Mucosa of gallbladder (tissue), 1 donor: ENCODE measurements at regions not wholly inside any gene's neighbourhood (a gene's known extent, or its start where the extent isn't known, plus 50 kb on each side); places are given as distances from the start of the nearest gene placed in this dataset.
"Not testable (repeated sequence)": the region's sequence is repeated elsewhere in the genome, so short reads cannot be mapped to it uniquely, and the experiment has no call there.

Source experiments
- DNase-seq: peaks from one replicate; pipeline ENCODE4 v3.0.0-alpha.2; 2020; ENCODE audit warnings: low spot score
- donor health status: DM: no; HTN: no; CAD: no.

DNA sequence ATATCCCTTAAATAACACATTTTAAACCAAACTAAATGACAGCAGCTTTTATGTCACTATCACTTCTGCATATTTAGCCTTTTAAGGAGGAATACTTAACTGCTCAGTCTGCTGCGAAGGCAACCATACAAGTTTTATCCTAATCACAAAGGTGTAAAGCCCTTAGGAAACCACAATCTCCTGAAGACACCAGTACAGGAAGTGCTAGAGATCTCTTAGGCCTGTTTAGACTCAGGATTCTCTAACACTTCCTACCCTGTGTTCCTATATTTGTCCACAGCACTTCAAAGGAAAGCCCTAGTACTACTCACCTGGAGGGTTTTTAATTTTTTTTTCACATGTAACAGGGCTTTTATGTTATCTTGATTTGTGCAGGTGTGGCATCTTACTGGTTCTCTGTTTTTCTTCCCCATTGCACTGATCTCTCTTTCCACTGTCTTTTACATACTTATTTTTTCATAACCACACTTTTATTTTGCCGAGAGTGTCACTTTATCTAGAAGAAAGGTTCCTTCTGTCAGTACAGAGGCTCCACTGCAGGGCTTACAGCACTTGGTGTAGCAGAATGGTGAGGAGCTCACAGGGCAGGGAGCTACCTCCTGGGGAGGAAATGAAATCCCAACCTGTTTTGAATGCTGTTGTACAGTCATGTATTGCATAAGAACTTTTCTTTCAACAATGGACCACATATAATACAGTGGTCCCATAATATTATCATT, 1060.6 kb upstream of the ACO1 start:
- DNase-seq, result no peak

DNA sequence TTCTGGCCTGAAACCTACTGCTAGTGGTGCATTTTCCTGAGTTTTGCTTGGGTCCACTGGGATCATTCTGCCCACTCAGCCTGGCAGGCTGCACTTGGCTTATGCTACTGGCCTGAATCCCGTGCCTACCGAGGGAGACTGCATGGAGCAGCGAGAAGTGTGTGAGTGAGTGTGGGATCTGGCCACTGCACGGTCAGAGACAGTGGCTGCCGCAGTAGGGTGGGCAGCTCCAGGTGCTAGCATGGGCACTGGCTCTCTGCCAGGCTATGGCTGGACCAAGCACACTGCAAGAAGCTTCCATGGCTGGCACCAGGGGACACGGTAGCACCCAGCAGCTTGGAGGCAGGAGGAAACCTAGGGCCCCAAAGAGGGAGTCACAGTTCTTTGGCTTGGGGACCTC, 1058.7 kb upstream of the ACO1 start:
- DNase-seq, result no peak

- DNase-seq, result not testable (repeated sequence)
Measured at GRCh38 chr9:31326883-31327282, 1057.6 kb upstream of the ACO1 start.

DNA sequence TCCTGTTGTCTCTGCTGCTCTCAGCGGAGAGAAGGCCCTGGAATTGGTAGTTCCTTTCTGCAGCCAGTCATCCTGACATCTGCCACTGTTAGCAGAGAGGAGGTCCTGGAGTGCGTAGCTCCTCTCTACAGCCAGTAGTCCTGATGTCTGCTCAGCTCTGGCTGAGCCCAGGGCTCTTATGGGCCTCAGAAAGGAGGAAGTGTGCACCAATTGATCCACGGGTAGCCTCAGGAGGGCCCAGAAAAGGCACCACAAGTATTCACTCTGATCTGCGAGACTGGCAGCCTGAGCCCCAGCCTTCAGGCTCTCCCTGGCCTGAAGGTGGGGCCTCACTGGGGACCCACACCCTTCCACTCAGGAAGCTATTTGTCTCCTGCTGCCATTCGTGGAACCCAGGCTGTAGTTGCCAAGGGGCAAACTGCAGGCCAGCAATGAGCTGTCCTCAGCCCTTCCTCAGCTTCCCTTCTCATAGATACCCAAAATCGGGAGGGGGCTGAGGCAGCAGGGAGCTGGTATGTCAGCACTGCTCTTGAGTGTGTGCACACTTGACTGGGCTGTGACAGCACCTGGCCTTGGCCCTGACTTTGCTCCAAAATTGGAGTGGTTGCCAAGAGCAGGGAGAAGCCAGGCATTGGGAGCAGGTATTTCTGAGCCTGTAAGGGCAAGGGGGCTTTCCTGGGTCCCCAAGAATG, 1049.5 kb upstream of the ACO1 start:
- DNase-seq, result no peak

- no peak for DNase-seq
Measured at GRCh38 chr9:31335529-31336234, 1048.8 kb upstream of the ACO1 start.

GRCh38 chr9:31336386-31336785, 1048.1 kb upstream of the ACO1 start:
- no peak for DNase-seq

GRCh38 chr9:31336841-31337240, 1047.6 kb upstream of the ACO1 start:
- no peak for DNase-seq

GRCh38 chr9:31347082-31347617, 1037.3 kb upstream of the ACO1 start:
- no peak for DNase-seq

DNA sequence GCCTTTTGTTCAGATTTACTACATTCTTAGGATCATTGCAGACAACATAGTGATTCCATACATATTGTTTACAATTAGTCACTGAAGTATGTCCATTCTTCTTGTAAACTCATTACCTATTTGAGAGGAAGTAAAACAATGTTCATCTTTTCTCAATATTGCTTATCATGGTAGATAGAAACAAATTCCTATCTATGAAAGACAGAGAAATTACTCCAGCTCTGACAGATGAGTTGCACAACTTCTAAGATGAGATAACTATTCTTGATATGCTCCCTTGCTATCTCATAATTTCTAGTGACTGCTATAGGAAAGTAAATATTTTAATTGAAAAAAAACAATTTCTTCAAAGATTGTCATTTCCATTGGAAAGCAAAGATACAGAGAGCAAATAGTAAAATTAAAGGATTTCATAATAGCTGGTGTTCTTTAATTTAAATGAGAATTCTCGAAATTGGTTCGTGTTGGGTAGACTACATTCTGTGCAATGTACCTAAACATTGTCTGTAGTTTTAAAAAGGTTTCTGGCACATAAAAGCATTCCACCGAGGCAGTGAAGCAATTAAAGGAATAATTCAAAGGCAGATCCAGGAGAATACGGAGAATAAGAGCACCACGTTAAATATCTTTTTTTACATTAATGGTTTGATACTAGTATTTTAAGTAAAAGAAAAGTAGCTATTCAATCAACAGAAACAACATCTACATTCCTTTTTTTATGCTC, 1029.1 kb upstream of the ACO1 start:
- DNase-seq, result no peak

DNA sequence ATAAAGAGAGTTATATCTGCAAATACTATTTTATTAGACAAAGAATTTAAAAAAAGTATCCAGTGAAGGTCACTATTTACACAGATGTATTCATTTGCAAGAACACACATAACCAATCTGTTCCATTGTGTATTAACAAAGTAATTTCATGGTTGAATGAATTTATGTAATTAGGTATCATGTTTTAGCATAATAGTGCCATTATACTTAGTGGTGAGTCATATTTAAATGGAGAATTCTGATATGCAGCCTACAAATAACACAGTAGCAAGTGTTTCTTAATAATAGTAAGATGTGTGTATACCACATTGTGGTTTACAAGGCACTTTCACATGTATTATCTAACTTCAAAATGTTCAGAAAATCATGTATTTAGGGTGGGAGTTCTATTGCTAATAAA, 1028.5 kb upstream of the ACO1 start:
- DNase-seq, result no peak

DNA sequence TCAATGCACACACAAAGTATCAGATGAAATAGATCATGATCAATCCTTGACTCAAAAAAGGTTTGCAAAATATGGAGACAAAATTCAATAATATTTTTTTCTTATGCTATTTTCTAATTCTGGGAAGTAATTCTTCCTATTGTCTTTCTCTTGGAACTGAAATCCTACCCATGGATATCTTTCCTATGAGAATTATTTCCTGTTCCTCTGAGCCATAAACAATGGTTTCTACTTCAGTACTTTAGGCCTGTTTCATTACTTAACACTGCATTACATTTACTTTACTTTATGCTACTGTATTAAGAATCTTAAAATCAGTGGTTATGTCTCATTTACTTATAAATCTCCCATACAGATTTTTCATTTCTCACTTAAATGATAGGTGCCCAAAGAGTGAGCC, 1025.4 kb upstream of the ACO1 start:
- no peak for DNase-seq

DNA sequence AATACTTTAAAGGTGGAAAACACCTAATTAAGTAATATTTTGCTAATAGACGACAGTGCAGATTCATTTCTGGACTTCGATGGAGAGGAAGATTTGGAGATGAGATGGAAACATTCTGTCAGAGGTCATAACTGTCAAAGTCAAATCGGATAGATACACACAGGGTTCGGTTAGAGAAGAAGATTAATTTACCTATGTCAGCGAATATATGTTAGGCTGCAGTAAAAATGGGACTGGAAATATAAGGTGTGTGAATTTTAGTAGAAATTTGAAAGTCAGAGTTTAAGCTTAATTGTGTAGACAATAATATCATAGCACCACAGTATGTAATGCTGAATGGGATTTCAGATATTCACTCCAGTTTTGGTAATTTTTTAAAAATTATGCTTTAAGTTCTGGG, 1020.3 kb upstream of the ACO1 start:
- no peak for DNase-seq

DNA sequence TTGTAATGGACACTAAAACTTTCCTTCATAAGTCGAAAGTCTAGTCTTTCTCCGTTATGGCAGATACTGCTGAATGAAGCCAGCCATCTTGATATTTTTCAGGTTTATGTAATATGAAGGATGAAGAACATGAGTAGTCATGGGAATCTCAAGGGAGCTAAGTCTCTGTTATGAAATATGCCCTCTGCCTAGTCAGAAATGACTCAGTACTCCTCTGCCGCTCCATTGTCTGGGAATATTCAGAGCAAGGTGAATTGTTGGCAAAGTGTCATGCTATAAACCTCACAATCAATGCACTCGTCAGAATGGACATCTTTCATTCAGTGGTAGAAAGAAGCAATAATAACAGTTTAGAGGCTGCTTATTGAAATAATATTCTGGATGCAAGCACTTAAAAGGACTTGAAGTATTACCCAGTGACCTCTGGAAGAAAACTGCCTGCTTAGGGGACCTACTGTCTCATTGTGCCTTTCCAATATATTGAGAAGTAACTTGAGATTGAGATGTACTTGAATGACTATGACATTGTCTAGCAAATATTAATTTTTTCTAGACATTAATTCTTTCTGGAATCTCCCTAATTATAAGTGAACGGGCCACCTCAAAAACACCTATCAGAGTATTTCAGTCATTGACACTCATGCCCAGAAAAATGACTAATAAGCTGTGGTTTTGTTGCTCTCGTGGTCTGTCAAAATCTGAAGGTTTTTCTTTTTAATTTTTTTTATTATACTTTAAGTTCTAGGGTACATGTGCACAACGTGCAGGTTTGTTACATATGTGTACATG, 1011.5 kb upstream of the ACO1 start:
- DNase-seq, result no peak

- no peak for DNase-seq
Measured at GRCh38 chr9:31377358-31377757, 1007.1 kb upstream of the ACO1 start.

- DNase-seq, result no peak
Measured at GRCh38 chr9:31388660-31389059, 995.8 kb upstream of the ACO1 start.

GRCh38 chr9:31389075-31389474, 995.4 kb upstream of the ACO1 start:
- no peak for DNase-seq

DNA sequence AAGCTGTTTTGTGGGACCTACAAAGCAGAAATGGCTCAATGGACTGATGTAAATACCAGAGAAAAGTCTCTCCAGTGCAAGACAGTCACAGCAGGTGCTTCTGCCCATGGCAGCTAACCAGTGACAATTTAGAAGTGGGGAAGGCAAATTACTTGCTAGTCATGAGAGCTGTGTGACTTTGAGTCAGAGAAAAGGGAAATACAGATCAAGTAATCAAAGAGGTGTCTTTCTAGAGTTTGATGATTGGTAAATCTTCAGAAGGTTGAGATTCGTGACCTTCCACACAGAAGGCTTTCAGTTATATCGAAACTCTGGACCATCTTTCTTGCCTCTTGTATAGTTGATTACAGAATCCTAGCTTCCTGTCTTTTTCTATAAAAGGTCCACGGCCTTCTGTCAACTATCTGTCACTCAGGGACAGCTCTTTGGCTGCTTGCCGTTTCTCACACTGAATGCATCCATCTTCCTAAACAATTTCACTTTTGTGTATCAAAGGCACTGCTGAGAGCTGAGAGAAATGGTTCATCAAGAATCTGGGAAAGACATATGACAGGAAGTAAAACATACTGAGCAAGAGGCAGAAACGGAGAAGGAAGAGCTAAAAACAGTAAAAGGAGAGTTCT, 993.9 kb upstream of the ACO1 start:
- no peak for DNase-seq

- no peak for DNase-seq
Measured at GRCh38 chr9:31393240-31393639, 991.2 kb upstream of the ACO1 start.

GRCh38 chr9:31394015-31394473, 990.4 kb upstream of the ACO1 start:
- DNase-seq, result no peak

DNA sequence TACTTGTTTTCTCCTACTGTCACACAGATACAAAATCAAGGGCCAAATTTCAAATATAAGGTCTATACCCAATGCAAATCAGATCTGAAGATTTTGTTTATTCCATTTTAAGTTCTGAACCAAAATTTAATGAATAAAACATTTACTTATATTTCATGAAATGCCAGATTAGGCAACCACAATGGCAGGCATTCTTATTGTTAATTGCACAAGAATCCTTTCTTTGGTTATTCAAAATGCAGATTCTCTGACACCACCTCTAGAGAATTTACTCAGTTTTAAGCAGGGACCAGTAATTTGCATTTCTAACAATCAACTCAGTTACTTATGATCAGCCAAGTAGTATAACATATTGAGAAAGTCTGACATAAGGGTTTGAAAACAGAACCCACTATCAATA, 972.4 kb upstream of the ACO1 start:
- DNase-seq, result no peak

- no peak for DNase-seq
Measured at GRCh38 chr9:31415164-31415563, 969.3 kb upstream of the ACO1 start.
